HepG2 (cell line): ENCODE measurements at regions not wholly inside any gene's neighbourhood (a gene's known extent, or its start where the extent isn't known, plus 50 kb on each side); places are given as distances from the start of the nearest gene placed in this dataset.

Source experiments
- ATAC-seq: fragments of 200-7000 bp; cut with Tn5 transposase; 3 replicates; pipeline ENCODE4 v1.9.1; 2020; ENCODE audit warnings: mild to moderate bottlenecking, moderate library complexity
- BruUV-seq: library from RNA; stranded (reverse); fragments of 400-500 nt; replicated peaks from 2 replicates; lab custom pipeline; 2021; lab: Mats Ljungman, UMichigan
- CTCF ChIA-PET: fragments of 300-600 bp; formaldehyde crosslinking; extraction: SDS; loops from one replicate; lab custom pipeline; 2021; ENCODE audit warnings: low total read pairs, inconsistent platforms, low intra/inter-chr PET ratio; lab: Yijun Ruan, JAX
- POLR2A ChIA-PET: fragments of 350-600 bp; sonication (Branson Sonifier 250); formaldehyde crosslinking; loops from one replicate; lab custom pipeline; 2020; ENCODE audit warnings: antibody characterized with exemption, inconsistent platforms; lab: Yijun Ruan, JAX
- DNase-seq: peaks from one replicate; pipeline ENCODE4 v3.0.0-alpha.2; 2015; ENCODE audit warnings: low spot score
- FAIRE-seq: peaks from 3 replicates; lab custom pipeline; 2011; peaks lifted over from hg19 to GRCh38; lab: Jason Lieb, UNC
- H2AFZ ChIP-seq: one replicate; pipeline ENCODE4 v1.6.1; 2011; ENCODE audit warnings: low read length, inconsistent platforms
- H3K27ac ChIP-seq: fragments of 300-600 bp; 3 replicates; pipeline ENCODE4 v1.8.0; 2011; ENCODE audit warnings: mixed run types, mild to moderate bottlenecking, mixed read lengths, low read length, inconsistent platforms; ENCODE audit not compliant: insufficient read depth; ENCODE audit errors: extremely low read length
- H3K27me3 ChIP-seq, 2 experiments: fragments of 200-600 bp in 1 of 2; 2 replicates in 1 of 2; 3 replicates in 1 of 2; pipeline versions ENCODE4 v1.6.0 to v1.8.0; 2011; ENCODE audit warnings: low read length in 2 of 2, mild to moderate bottlenecking in 2 of 2, moderate library complexity in 2 of 2, inconsistent platforms in 1 of 2; ENCODE audit not compliant: insufficient read depth in 2 of 2, control insufficient read depth in 1 of 2
- H3K36me3 ChIP-seq, 2 experiments: fragments of 200-600 bp in 1 of 2; replicated peaks in 1 of 2; 2 replicates in 1 of 2; 3 replicates in 1 of 2; pipeline versions ENCODE4 v1.5.1 to v1.8.0; 2011; ENCODE audit warnings: low read length in 2 of 2, inconsistent platforms in 1 of 2; ENCODE audit not compliant: insufficient read depth in 2 of 2, control insufficient read depth in 1 of 2
- H3K4me1 ChIP-seq: 2 replicates; pipeline ENCODE4 v1.5.1; 2012; ENCODE audit warnings: low read length, inconsistent platforms; ENCODE audit not compliant: insufficient read depth
- H3K4me2 ChIP-seq: 2 replicates; pipeline ENCODE4 v1.6.0; 2011; ENCODE audit warnings: low read depth, low read length, inconsistent platforms
- H3K4me3 ChIP-seq, 3 experiments: fragments of 200-600 bp in 1 of 3; sonication (generic), shearing (Covaris generic) in 1 of 3; replicated peaks in 1 of 3; 2 replicates each; pipeline ENCODE4 v1.5.1; 2011 to 2016; ENCODE audit warnings: low read length in 3 of 3, inconsistent platforms in 2 of 3, low read depth in 2 of 3, mild to moderate bottlenecking in 2 of 3, control low read depth in 1 of 3, mixed read lengths in 1 of 3; ENCODE audit not compliant: insufficient read depth in 1 of 3
- H3K79me2 ChIP-seq: one replicate; pipeline ENCODE4 v1.6.1; 2011; ENCODE audit warnings: low read length, inconsistent platforms; ENCODE audit not compliant: insufficient read depth
- H3K9ac ChIP-seq: 2 replicates; pipeline ENCODE4 v1.6.0; 2011; ENCODE audit warnings: mild to moderate bottlenecking, low read depth, low read length, inconsistent platforms; ENCODE audit not compliant: insufficient read depth
- H3K9me3 ChIP-seq: 2 replicates; pipeline ENCODE4 v1.5.1; 2012; ENCODE audit warnings: mild to moderate bottlenecking, low read length
- H4K20me1 ChIP-seq: 2 replicates; pipeline ENCODE4 v1.6.0; 2011; ENCODE audit warnings: inconsistent platforms, mild to moderate bottlenecking, low read length, moderate library complexity; ENCODE audit not compliant: insufficient read depth
- RFXANK ChIP-seq: IDR thresholded peaks from 2 replicates; pipeline ENCODE4 v1.6.1; 2016
- ZNF251 ChIP-seq: sonication (generic); formaldehyde crosslinking; IDR thresholded peaks from 2 replicates; pipeline ENCODE4 v1.9.0; 2021; ENCODE audit warnings: mild to moderate bottlenecking, missing genetic modification reagents
- ZNF326 ChIP-seq: sonication (generic); formaldehyde crosslinking; IDR thresholded peaks from 2 replicates; pipeline ENCODE4 v1.4.0; 2020; ENCODE audit warnings: missing genetic modification reagents, borderline replicate concordance
- ZNF616 ChIP-seq: sonication (generic); formaldehyde crosslinking; IDR thresholded peaks from 2 replicates; pipeline ENCODE4 v1.5.0; 2020; ENCODE audit warnings: low read depth, mild to moderate bottlenecking, missing genetic modification reagents
- WGBS: methylation state at CpG from one replicate; pipeline ENCODE4 v1.1.6; 2017; ENCODE audit warnings: low lambda C conversion rate; 5-methylcytosine and 5-hydroxymethylcytosine counted together
- in situ Hi-C: cut with HindIII; loops from 2 replicates; pipeline ENCODE4 v1.10.0; 2017; ENCODE audit warnings: low pct_unique_long_range_greater_than_20kb; ENCODE audit not compliant: extremely low pct_ligation_motif_present
- intact Hi-C: fragments of 100-400 bp; cut with micrococcal nuclease; formaldehyde crosslinking; loops from one replicate; pipeline ENCODE4 v1.10.0; 2022; ENCODE audit not compliant: unreplicated experiment
- TF ChIP-seq, protein P1 (sequence below): sonication (generic); formaldehyde crosslinking; IDR thresholded peaks from 2 replicates; pipeline ENCODE4 v1.5.1; 2020; ENCODE audit warnings: mild to moderate bottlenecking, moderate library complexity, missing genetic modification reagents
- TF ChIP-seq, protein P2 (sequence below): sonication (generic); formaldehyde crosslinking; IDR thresholded peaks from 2 replicates; pipeline ENCODE4 v1.4.0; 2020; ENCODE audit warnings: missing genetic modification reagents

DNA sequence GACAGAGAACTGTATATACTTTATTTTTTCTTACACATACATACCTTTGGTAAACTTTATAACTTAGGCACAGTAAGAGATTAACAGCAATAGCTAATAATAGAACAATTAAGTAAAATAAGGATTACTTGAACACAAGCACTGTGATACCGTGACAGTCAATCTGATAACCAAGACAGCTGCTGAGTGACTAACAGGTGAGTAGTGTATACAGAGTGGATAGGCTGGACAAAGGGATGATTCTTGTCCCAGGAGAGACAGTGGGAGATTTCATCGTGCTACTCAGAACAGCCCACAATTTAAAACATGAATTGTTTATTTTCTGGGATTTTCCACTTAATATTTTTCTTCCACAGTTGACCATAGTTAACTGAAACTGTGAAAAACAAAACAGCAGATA lies 411.8 kb downstream of the PPP1R2C start:
- 0% methylated on average over 2 of the region's 2 CpGs for WGBS
- BruUV-seq = no TSS peak

More for the DNA sequence above, 411.8 kb downstream of the PPP1R2C start:
- TF ChIP-seq RFXANK = no peak
- TF ChIP-seq, protein P1, sequence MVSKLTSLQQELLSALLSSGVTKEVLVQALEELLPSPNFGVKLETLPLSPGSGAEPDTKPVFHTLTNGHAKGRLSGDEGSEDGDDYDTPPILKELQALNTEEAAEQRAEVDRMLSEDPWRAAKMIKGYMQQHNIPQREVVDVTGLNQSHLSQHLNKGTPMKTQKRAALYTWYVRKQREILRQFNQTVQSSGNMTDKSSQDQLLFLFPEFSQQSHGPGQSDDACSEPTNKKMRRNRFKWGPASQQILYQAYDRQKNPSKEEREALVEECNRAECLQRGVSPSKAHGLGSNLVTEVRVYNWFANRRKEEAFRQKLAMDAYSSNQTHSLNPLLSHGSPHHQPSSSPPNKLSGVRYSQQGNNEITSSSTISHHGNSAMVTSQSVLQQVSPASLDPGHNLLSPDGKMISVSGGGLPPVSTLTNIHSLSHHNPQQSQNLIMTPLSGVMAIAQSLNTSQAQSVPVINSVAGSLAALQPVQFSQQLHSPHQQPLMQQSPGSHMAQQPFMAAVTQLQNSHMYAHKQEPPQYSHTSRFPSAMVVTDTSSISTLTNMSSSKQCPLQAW (CRISPR knock-in tag) = no peak
- TF ChIP-seq ZNF616 (CRISPR knock-in tag) = no peak
- TF ChIP-seq, protein P2, sequence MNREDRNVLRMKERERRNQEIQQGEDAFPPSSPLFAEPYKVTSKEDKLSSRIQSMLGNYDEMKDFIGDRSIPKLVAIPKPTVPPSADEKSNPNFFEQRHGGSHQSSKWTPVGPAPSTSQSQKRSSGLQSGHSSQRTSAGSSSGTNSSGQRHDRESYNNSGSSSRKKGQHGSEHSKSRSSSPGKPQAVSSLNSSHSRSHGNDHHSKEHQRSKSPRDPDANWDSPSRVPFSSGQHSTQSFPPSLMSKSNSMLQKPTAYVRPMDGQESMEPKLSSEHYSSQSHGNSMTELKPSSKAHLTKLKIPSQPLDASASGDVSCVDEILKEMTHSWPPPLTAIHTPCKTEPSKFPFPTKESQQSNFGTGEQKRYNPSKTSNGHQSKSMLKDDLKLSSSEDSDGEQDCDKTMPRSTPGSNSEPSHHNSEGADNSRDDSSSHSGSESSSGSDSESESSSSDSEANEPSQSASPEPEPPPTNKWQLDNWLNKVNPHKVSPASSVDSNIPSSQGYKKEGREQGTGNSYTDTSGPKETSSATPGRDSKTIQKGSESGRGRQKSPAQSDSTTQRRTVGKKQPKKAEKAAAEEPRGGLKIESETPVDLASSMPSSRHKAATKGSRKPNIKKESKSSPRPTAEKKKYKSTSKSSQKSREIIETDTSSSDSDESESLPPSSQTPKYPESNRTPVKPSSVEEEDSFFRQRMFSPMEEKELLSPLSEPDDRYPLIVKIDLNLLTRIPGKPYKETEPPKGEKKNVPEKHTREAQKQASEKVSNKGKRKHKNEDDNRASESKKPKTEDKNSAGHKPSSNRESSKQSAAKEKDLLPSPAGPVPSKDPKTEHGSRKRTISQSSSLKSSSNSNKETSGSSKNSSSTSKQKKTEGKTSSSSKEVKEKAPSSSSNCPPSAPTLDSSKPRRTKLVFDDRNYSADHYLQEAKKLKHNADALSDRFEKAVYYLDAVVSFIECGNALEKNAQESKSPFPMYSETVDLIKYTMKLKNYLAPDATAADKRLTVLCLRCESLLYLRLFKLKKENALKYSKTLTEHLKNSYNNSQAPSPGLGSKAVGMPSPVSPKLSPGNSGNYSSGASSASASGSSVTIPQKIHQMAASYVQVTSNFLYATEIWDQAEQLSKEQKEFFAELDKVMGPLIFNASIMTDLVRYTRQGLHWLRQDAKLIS (CRISPR knock-in tag) = no peak
- no peak for TF ChIP-seq ZNF251
- TF ChIP-seq ZNF326 = no peak
- FAIRE-seq = no peak
- no peak for DNase-seq
- Histone ChIP-seq H3K36me3 (no peaks in the 10 kb centered on the region), H3K4me3 (no peak overlapping the region), H3K9me3 (no peaks in the 10 kb centered on the region), H2AFZ (no peak overlapping the region), H3K27ac (no peak overlapping the region), H3K4me1 (no peaks in the 10 kb centered on the region), H3K27me3 (no peaks in the 10 kb centered on the region), H3K79me2 (no peaks in the 10 kb centered on the region), H3K9ac (no peak overlapping the region), H3K4me2 (no peak overlapping the region), H4K20me1 (no peaks in the 10 kb centered on the region)
- in situ Hi-C loops (no loop called here), intact Hi-C loops (no loop called here)
- CTCF ChIA-PET = no interaction called here
- POLR2A ChIA-PET = no interaction called here
- no peak for ATAC-seq
